SU-DHL-6 (cell line): ENCODE measurements at regions not wholly inside any gene's neighbourhood (a gene's known extent, or its start where the extent isn't known, plus 50 kb on each side); places are given as distances from the start of the nearest gene placed in this dataset.

Source experiments
- H2AFZ ChIP-seq: fragments of 200-600 bp; sonication (generic); 2 replicates; pipeline ENCODE4 v1.6.1; 2014; ENCODE audit warnings: low read depth, mild to moderate bottlenecking, moderate library complexity, mixed read lengths, antibody characterized with exemption, low read length; ENCODE audit not compliant: severe bottlenecking
- H3F3A ChIP-seq: fragments of 200-600 bp; shearing (Covaris generic); 2 replicates; pipeline ENCODE4 v1.6.0; 2016; ENCODE audit warnings: antibody characterized with exemption, mild to moderate bottlenecking; ENCODE audit not compliant: insufficient read depth
- H3K27ac ChIP-seq: fragments of 200-600 bp; sonication (generic); 2 replicates; pipeline ENCODE4 v1.5.1; 2016; ENCODE audit warnings: low read depth, mild to moderate bottlenecking, low read length, moderate library complexity, mixed read lengths
- H3K27me3 ChIP-seq: fragments of 200-600 bp; sonication (generic), shearing (Covaris generic); 2 replicates; pipeline ENCODE4 v1.6.0; 2014; ENCODE audit warnings: mild to moderate bottlenecking, low read length
- H3K36me3 ChIP-seq: fragments of 200-600 bp; sonication (generic); 2 replicates; pipeline ENCODE4 v1.6.1; 2014; ENCODE audit warnings: mild to moderate bottlenecking, low read length, mixed read lengths
- H3K4me2 ChIP-seq: fragments of 300-600, 200-600 bp; shearing (Covaris generic), sonication (generic); 2 replicates; pipeline ENCODE4 v1.6.0; 2014; ENCODE audit warnings: low read length, low read depth, mild to moderate bottlenecking; ENCODE audit not compliant: poor library complexity, severe bottlenecking
- H3K4me3 ChIP-seq: fragments of 200-600 bp; sonication (generic); 2 replicates; pipeline ENCODE4 v1.5.1; 2014; ENCODE audit warnings: antibody characterized with exemption, low read length, mild to moderate bottlenecking, mixed read lengths; ENCODE audit not compliant: insufficient read depth, poor library complexity, severe bottlenecking
- H3K79me2 ChIP-seq: fragments of 200-600 bp; sonication (generic); 2 replicates; pipeline ENCODE4 v1.6.1; 2014; ENCODE audit warnings: mild to moderate bottlenecking, low read length, moderate library complexity; ENCODE audit not compliant: insufficient read depth
- H3K9ac ChIP-seq: fragments of 200-600 bp; sonication (generic); 2 replicates; pipeline ENCODE4 v1.7.0; 2014; ENCODE audit warnings: mild to moderate bottlenecking, low read length
- H3K9me2 ChIP-seq: fragments of 200-600 bp; sonication (generic); replicated peaks from 2 replicates; pipeline ENCODE4 v1.6.1; 2014; ENCODE audit warnings: low read length; ENCODE audit not compliant: insufficient read depth
- H3K9me3 ChIP-seq: fragments of 200-600 bp; sonication (generic); 2 replicates; pipeline ENCODE4 v1.6.1; 2014; ENCODE audit warnings: low read length, mixed read lengths; ENCODE audit not compliant: insufficient read depth
- H4K20me1 ChIP-seq: fragments of 200-600 bp; sonication (generic); 2 replicates; pipeline ENCODE4 v1.6.1; 2014; ENCODE audit warnings: low read depth, mild to moderate bottlenecking, antibody characterized with exemption, low read length, moderate library complexity, mixed read lengths
- CTCF ChIP-seq: fragments of 200-600 bp; sonication (generic); IDR thresholded peaks from one replicate; pipeline ENCODE4 v1.5.1; 2017; ENCODE audit warnings: antibody characterized with exemption, mild to moderate bottlenecking, low read length, moderate library complexity; ENCODE audit not compliant: insufficient read depth, poor library complexity, severe bottlenecking
- EZH2phosphoT487 ChIP-seq: fragments of 200-600 bp; sonication (generic), shearing (Covaris generic); conservative IDR thresholded peaks from 2 replicates; pipeline ENCODE4 v1.6.1; 2018; ENCODE audit warnings: mild to moderate bottlenecking, antibody characterized with exemption, low read length, moderate library complexity, mixed read lengths

- no peak overlapping the region for H3K9ac ChIP-seq
- no peaks in the 10 kb centered on the region for H3K36me3 ChIP-seq
- H3F3A ChIP-seq = no peaks in the 10 kb centered on the region
- H3K4me3 ChIP-seq = no peak overlapping the region
- no peaks in the 10 kb centered on the region for H4K20me1 ChIP-seq
- no peaks in the 10 kb centered on the region for H3K79me2 ChIP-seq
- no peak overlapping the region for H2AFZ ChIP-seq
- H3K9me2 ChIP-seq = no peaks in the 10 kb centered on the region
- no peak overlapping the region for H3K27ac ChIP-seq
- H3K9me3 ChIP-seq = no peaks in the 10 kb centered on the region
- TF ChIP-seq EZH2phosphoT487 (no peak), CTCF (no peak)
- no peak overlapping the region for H3K4me2 ChIP-seq
- no peaks in the 10 kb centered on the region for H3K27me3 ChIP-seq
Measured at GRCh38 chr12:77492536-77492935, 338.2 kb upstream of the NAV3 start.

GRCh38 chr12:77489331-77489970 is 341.2 kb upstream of the NAV3 start:
- no peaks in the 10 kb centered on the region for H3K9me3 ChIP-seq
- H3K79me2 ChIP-seq = no peaks in the 10 kb centered on the region
- H4K20me1 ChIP-seq = no peaks in the 10 kb centered on the region
- no peaks in the 10 kb centered on the region for H3K27me3 ChIP-seq
- no peak overlapping the region for H3K4me2 ChIP-seq
- H3F3A ChIP-seq = no peaks in the 10 kb centered on the region
- no peaks in the 10 kb centered on the region for H3K9me2 ChIP-seq
- no peak overlapping the region for H3K27ac ChIP-seq
- no peaks in the 10 kb centered on the region for H3K36me3 ChIP-seq
- H2AFZ ChIP-seq = no peak overlapping the region
- no peak for TF ChIP-seq EZH2phosphoT487
- TF ChIP-seq CTCF = no peak
- H3K9ac ChIP-seq = no peak overlapping the region
- H3K4me3 ChIP-seq = no peak overlapping the region

- H3K4me3 ChIP-seq = no peak overlapping the region
- no peaks in the 10 kb centered on the region for H3K27me3 ChIP-seq
- no peak overlapping the region for H3K9ac ChIP-seq
- no peaks in the 10 kb centered on the region for H3K79me2 ChIP-seq
- H3K9me3 ChIP-seq = no peaks in the 10 kb centered on the region
- no peak overlapping the region for H2AFZ ChIP-seq
- no peaks in the 10 kb centered on the region for H3K36me3 ChIP-seq
- no peaks in the 10 kb centered on the region for H3F3A ChIP-seq
- no peak for TF ChIP-seq EZH2phosphoT487
- TF ChIP-seq CTCF = no peak
- H3K4me2 ChIP-seq = no peak overlapping the region
- no peaks in the 10 kb centered on the region for H4K20me1 ChIP-seq
- no peak overlapping the region for H3K27ac ChIP-seq
- no peaks in the 10 kb centered on the region for H3K9me2 ChIP-seq
Measured at GRCh38 chr12:77488041-77488620, 342.6 kb upstream of the NAV3 start.
